HG02610 (cell line): ENCODE measurements at regions not wholly inside any gene's neighbourhood (a gene's known extent, or its start where the extent isn't known, plus 50 kb on each side); places are given as distances from the start of the nearest gene placed in this dataset.
A peak's percentile ranks its signal among the peaks of the same experiment; 100 is the strongest.
"Not testable (repeated sequence)": the region's sequence is repeated elsewhere in the genome, so short reads cannot be mapped to it uniquely, and the experiment has no call there.

ENCODE experiments used
- ATAC-seq: cut with Tn5 transposase; IDR thresholded peaks from one replicate; pipeline ENCODE4 v1.9.1; 2021; ENCODE audit warnings: mild to moderate bottlenecking, moderate library complexity; ENCODE audit not compliant: unreplicated experiment

DNA sequence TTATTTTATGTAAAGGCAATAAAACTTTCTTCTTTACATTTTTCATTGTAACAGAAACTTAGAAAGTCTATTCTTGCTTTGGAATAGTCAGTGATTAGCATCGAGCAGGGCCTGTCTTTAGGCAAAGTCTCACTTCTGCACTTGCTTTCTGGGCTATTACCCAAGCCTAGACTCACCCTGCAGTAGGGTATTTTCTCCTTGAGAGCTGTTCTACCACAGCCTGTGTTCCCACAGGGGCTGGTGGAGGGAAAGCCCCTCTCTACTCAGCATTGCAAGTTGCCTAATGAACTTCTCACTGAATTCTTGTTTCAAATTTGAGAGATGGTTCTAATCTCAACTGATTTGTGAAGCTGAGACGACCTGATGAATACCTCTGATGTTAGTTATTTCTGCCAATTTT, 111.7 kb upstream of the KLHL14 start:
- ATAC-seq, result peak; percentile 99

DNA sequence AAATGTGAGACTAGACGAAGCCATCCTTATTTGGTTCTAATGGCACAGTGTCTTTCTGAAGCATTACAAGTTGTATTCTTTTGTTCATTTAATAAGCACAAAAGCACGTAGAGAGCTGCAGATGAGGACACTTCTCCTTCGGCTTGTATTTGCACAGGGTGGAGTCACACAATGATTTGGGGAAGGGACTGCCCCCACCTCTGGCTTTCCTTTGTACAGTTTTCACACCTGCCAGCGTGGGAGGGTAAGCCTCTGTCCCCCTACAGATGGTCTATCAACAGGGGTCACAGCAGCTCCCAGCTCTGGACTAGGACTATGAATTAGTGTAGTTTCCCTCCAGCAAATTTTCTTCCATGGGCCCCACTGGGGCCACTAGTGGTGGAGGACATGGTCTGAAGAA, 108.2 kb upstream of the KLHL14 start:
- ATAC-seq, result no peak

GRCh38 chr18:32879497-32879896, 106.7 kb upstream of the KLHL14 start:
- ATAC-seq, result no peak

DNA sequence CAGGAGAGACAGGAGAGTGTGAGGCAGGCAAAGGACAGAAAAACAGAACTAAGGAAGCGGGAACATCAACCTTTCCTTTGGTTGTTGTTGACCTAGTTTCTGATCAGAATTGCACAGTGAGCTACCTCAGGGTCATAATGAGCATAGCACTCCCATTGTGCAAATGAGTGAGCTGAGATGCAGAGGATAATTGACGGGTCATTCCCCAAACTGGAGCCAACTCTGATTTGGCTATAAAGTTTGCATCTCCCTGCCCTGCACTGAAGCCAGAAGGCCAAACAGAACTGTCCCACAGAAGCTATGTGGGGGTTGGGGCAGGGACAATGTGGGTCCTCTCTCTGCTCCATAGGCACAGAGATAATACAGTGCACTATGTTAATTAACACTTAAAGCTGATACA, 105.6 kb upstream of the KLHL14 start:
- no peak for ATAC-seq

DNA sequence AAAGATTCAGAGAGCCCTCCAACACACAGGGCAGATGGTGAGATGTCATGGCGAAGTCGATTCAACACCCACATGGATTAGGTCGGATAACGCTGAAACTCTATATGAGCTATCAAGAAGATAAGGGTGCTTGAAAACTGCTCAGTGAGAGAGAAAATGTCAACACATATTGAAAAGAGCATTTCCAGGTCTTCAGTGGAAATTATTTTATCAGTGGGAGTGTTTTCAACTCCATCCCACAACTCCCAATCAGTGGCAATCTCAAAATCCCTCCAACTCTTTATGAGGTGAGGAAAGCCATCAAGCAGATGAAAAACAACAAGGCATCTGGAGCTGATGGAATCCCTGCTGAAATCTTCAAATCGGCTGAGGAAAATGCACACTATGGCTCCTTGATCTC, 104.5 kb upstream of the KLHL14 start:
- no peak for ATAC-seq

DNA sequence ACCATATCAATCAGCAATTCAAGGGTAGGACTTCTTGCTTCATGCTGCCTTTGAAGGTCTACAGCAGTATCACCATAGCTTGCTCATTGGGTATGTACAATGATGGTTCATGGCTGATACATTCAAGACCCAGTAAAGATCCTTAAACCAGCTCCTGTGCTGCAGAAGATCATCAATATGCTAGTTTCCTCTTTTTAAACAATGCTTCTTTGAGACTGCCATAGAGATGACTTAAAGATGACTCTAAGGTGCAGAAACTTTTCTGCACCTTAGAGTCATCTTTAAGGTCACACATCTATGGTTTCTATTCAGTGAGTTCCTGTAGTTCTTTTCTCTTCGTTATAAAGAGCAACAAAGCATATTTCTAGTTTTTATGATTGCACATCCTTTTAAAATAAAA, 102.8 kb upstream of the KLHL14 start:
- no peak for ATAC-seq

GRCh38 chr18:32871786-32872185, 99.0 kb upstream of the KLHL14 start:
- ATAC-seq, result no peak

DNA sequence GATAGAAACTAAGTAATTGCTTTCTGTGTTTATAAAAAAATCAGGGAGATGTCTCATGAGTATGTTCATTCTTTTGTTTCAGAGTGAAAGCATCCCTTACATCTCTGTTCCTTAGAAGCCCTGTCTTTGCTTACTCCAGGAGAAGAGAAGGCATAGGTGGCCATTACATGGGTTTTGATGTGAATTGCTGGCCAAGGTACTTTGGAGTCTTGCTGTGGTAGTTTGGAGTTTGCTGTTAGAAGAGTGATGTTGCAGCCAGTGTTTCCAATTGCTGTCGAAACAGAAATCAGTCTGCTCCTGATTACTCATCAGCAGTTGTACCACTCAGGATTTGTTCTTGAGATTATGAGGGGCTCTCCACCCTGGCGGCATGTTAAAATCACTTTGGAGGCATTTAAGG, 97.8 kb upstream of the KLHL14 start:
- ATAC-seq, result no peak

DNA sequence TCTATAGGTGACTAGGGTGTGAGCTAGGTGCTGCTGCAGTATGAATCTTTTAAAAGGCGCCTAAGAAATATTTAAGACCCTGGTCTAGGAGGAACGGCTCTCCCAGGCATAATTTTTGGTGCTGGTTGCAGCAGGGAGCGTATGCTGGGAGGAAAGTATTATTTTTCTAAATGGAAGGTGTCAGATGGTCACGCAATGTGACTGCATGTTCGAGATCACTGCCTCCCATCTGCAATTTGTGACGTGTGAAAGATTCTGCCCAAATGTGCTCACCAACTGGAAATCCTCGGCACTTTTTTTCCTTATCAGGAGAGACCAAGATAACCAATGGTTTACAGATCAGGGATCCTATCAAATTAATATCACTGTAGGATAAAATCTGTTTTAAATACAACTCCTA, 95.6 kb upstream of the KLHL14 start:
- ATAC-seq, result no peak

GRCh38 chr18:32867936-32868335, 95.1 kb upstream of the KLHL14 start:
- no peak for ATAC-seq

- no peak for ATAC-seq
Measured at GRCh38 chr18:32867330-32867729, 94.5 kb upstream of the KLHL14 start.

GRCh38 chr18:32862031-32862430, 89.2 kb upstream of the KLHL14 start:
- ATAC-seq, result not testable (repeated sequence)

DNA sequence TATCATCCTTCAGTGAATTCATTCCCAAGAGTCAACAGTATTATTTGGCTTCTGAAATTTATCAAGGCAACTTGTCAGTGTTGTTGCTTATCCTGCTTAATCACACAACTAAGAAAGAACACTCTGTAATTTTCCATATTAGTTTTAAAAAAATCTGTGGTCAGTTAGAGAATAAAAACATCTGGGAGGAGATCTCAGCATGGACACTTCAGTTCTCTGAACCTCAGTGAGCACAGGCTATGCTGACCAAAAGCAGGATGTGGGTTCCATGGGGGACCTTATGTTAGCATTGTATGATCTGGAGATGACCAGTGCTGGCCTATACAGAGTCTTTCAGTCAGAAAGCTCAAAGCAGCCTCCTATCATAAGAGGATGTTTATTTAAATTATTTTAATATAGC, 79.1 kb upstream of the KLHL14 start:
- no peak for ATAC-seq

DNA sequence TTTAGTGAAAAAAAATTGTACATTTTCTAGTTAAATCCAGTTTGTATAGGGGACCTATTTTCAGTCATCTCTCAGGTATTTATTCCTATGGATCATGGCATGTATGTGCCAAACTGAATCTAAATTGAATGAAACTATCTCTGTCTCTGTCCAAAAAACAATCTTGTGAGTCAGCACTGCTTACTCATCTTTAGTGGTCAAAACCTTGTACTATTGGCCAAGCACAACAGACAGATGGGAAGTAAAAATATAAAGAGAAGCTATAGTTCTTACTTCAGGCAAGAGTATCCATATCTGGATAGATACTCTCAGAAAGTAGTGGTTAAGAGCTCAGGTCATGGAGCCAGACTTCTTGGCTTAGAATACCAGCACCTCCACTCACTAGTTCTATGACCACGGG, 76.0 kb upstream of the KLHL14 start:
- no peak for ATAC-seq

GRCh38 chr18:32847691-32848090, 74.9 kb upstream of the KLHL14 start:
- ATAC-seq, result no peak

GRCh38 chr18:32846896-32847295, 74.1 kb upstream of the KLHL14 start:
- ATAC-seq, result no peak

DNA sequence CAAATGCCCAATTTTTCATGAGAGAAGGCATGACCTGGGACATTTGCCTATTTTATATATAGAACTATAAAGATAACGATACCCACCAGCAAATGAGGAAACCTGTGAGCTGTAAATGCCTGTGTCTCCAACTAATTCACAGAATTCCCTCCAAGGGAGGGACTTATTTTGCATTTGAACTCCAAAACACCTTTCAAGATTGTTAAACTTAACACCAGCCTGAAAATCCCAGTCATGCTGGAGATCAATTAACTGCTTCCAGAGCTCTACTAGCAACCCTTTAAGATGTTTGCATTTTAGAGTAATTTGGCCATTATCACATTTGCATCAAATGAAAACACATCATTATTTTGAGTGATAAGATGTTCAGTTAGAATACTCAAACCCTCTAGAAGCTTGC, 68.1 kb upstream of the KLHL14 start:
- ATAC-seq, result no peak

DNA sequence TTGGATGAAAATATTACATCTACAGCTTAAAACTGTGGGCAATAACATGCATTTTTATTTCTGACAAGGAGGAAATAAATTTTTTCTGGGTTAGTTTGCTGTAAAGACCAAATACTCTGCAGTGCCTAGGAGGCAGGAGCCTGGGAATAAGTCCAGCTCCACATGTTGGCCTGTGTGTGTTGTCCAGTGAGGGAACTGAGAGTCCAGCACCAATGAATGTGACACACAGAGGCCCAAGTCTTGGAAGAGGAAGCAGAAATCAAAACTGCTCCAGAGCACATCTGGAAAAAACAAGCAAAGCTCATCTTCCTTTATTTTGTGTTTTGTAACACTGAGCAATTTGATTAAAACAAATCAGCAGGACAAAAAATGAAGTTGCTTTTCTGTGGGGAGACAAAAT, 63.1 kb upstream of the KLHL14 start:
- ATAC-seq, result no peak

DNA sequence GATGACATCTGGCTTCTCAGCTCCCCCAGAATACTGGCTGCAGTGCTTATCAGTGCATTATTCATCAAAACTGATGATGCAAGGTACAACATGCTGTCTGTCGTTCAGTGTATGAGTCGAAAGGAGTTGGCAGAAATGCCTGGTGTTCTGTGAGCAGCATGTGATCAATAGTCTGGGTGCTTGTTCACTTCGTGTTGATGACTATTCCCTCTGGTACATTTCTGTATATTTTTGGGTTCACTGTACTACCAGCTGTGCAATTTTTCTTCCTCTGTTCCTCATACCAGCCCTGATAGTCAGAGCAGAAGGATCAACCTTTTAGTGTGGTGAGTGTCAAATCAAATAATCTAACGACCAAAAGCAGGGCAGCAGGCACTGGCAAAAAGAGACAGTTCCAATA, 59.0 kb upstream of the KLHL14 start:
- no peak for ATAC-seq

DNA sequence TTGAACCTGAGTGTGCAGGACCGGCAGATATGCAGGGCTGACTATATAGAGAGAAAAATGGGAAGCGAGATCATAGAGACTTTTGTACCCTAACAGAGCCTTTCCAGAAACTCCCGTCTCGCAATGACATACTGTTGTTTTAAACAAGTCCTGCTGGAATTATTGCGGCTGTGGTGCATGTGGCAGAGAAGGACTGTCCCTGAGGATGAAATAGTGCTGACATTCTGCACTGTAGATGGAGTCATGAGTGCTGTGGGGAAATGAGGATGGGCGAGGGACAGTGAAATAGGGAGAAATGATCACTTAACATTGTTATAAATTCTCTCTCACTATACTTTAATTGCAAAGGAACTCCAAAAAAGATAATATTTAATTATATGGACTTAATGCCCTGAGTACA, 50.4 kb upstream of the KLHL14 start:
- ATAC-seq, result no peak
